Suprapubic skin (tissue), 4 donors: ENCODE measurements at regions not wholly inside any gene's neighbourhood (a gene's known extent, or its start where the extent isn't known, plus 50 kb on each side); places are given as distances from the start of the nearest gene placed in this dataset.

ENCODE experiments used
- EP300 ChIP-seq: sonication (generic); formaldehyde crosslinking; IDR thresholded peaks from one replicate; pipeline ENCODE4 v1.6.1; 2017; ENCODE audit warnings: antibody characterized with exemption
- POLR2A ChIP-seq, 2 donors: fragments of 450-650 bp; IDR thresholded peaks; one replicate each; pipeline ENCODE4 v1.6.1; 2017; ENCODE audit warnings: antibody characterized with exemption in 2 of 2, mild to moderate bottlenecking in 2 of 2, moderate library complexity in 2 of 2
- POLR2AphosphoS5 ChIP-seq, 3 donors: sonication (generic); formaldehyde crosslinking; IDR thresholded peaks; one replicate each; pipeline ENCODE4 v1.6.1; 2017; ENCODE audit warnings: antibody characterized with exemption in 3 of 3
- TF ChIP-seq, protein P1 (sequence below), 2 donors: fragments of 200-600 bp in 1 of 2; fragments of 450-650 bp in 1 of 2; sonication (generic) in 1 of 2; IDR thresholded peaks; one replicate each; pipeline ENCODE4 v1.5.1; 2016 to 2019; ENCODE audit warnings: antibody characterized with exemption in 2 of 2, mild to moderate bottlenecking in 1 of 2, moderate library complexity in 1 of 2

DNA sequence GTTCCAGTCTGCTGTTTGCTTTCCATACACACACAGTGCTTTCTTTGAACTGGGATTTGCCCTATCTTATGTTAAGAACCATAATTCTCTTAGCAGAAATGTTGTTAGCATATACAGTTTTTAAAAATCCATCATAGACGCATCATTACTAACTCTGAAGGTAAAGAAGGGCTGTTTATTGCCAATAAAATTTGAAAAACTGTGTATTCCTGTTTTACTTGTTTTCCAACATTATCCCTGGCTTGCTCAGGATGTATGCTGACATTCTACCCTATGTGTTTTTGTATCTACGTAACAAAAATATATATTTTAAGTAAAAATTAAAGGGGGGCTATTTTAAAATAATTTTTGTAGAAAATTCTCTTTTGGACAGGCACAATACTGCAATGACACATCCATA, 857.2 kb downstream of the BRINP3 start:
- no peak for TF ChIP-seq EP300
- TF ChIP-seq POLR2AphosphoS5 (IDR thresholded peaks at IDR 0.05): no peak
- TF ChIP-seq, protein P1, sequence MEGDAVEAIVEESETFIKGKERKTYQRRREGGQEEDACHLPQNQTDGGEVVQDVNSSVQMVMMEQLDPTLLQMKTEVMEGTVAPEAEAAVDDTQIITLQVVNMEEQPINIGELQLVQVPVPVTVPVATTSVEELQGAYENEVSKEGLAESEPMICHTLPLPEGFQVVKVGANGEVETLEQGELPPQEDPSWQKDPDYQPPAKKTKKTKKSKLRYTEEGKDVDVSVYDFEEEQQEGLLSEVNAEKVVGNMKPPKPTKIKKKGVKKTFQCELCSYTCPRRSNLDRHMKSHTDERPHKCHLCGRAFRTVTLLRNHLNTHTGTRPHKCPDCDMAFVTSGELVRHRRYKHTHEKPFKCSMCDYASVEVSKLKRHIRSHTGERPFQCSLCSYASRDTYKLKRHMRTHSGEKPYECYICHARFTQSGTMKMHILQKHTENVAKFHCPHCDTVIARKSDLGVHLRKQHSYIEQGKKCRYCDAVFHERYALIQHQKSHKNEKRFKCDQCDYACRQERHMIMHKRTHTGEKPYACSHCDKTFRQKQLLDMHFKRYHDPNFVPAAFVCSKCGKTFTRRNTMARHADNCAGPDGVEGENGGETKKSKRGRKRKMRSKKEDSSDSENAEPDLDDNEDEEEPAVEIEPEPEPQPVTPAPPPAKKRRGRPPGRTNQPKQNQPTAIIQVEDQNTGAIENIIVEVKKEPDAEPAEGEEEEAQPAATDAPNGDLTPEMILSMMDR (IDR thresholded peaks at IDR 0.05): no peak
- no peak for TF ChIP-seq POLR2A (IDR thresholded peaks at IDR 0.05)
